LNCAP (cell line): ENCODE measurements at regions not wholly inside any gene's neighbourhood (a gene's known extent, or its start where the extent isn't known, plus 50 kb on each side); places are given as distances from the start of the nearest gene placed in this dataset.

ENCODE experiments used
- CTCF ChIP-seq: fragments of 450-650 bp; IDR thresholded peaks from 2 replicates; pipeline ENCODE4 v1.5.1; 2017; ENCODE audit warnings: mild to moderate bottlenecking

- TF ChIP-seq CTCF: no peak
Observed at GRCh38 chr13:18959229-18959628, 222.4 kb downstream of the TUBA3C start.

- TF ChIP-seq CTCF: no peak
Observed at GRCh38 chr13:18956473-18957078, 225.0 kb downstream of the TUBA3C start.

- TF ChIP-seq CTCF: no peak
Observed at GRCh38 chr13:18954254-18954653, 227.4 kb downstream of the TUBA3C start.

- no peak for TF ChIP-seq CTCF
Observed at GRCh38 chr13:18953139-18953930, 228.3 kb downstream of the TUBA3C start.

- TF ChIP-seq CTCF: no peak
Observed at GRCh38 chr13:18952225-18953016, 229.2 kb downstream of the TUBA3C start.

GRCh38 chr13:18951412-18951811, 230.2 kb downstream of the TUBA3C start:
- TF ChIP-seq CTCF: no peak

- TF ChIP-seq CTCF: no peak
Observed at GRCh38 chr13:18949970-18950369, 231.7 kb downstream of the TUBA3C start.
